ENCODE measurements at regions not wholly inside any gene's neighbourhood (a gene's known extent, or its start where the extent isn't known, plus 50 kb on each side); places are given as distances from the start of the nearest gene placed in this dataset.

DNA sequence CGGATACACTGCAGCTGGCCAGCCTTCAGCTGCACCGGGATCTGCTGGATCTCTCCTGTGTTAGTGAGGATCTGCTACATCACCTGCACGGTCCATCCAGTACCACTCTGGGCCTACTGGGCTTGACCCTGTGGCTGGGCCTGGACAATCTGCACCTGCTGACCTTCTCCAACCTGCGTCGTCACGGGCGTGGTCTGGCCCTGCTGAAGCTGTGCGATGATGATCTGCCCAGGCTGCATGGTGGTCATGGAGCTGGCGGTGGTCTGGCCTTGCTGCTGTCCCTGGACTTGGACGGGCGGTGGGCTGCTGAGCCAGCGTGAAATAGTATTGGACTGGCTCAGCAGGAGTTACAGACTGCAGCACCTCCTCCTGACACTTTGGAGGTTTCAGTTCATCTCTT is 137.1 kb upstream of the GAS1 start:
- no peak for DNase-seq (ENCODE audit: low read depth in 1 of 2, low spot score in 1 of 2)

DNA sequence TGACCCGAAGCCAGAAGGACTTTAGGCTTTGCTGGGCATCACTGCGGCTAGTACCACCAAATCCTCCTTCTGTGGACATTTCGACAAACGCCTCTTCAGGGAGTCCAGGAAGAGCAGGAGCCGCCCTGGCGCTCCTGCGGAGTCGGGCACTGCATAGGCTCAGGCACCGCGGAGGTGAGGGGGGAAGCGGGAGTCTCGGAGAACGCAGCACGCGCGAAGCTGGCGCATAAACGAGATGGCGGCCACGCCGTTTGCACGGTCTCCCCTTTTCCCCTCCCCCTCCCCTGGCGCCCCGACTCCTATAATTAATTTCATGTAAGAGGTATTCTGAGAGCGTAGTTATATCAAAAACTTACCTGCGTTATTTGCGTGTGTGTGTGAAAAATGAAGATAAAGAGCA is 137.8 kb upstream of the GAS1 start:
- DNase-seq (ENCODE audit: low read depth in 1 of 2, low spot score in 1 of 2): no peak

GRCh38 chr9:87085521-87085920 is 138.2 kb upstream of the GAS1 start:
- no peak for DNase-seq (ENCODE audit: low read depth in 1 of 2, low spot score in 1 of 2)

GRCh38 chr9:87086221-87086818 is 139.0 kb upstream of the GAS1 start:
- DNase-seq (ENCODE audit: low read depth in 1 of 2, low spot score in 1 of 2): no peak

GRCh38 chr9:87087197-87087596 is 139.9 kb upstream of the GAS1 start:
- no peak for DNase-seq (ENCODE audit: low read depth in 1 of 2, low spot score in 1 of 2)

- no peak for DNase-seq (ENCODE audit: low read depth in 1 of 2, low spot score in 1 of 2)
These were observed 140.9 kb upstream of the GAS1 start for GRCh38 chr9:87088192-87088591.

GRCh38 chr9:87088621-87089365 is 141.5 kb upstream of the GAS1 start:
- DNase-seq (ENCODE audit: low read depth in 1 of 2, low spot score in 1 of 2): no peak

- DNase-seq (ENCODE audit: low read depth in 1 of 2, low spot score in 1 of 2): no peak
These were observed 142.2 kb upstream of the GAS1 start for GRCh38 chr9:87089506-87089905.

DNA sequence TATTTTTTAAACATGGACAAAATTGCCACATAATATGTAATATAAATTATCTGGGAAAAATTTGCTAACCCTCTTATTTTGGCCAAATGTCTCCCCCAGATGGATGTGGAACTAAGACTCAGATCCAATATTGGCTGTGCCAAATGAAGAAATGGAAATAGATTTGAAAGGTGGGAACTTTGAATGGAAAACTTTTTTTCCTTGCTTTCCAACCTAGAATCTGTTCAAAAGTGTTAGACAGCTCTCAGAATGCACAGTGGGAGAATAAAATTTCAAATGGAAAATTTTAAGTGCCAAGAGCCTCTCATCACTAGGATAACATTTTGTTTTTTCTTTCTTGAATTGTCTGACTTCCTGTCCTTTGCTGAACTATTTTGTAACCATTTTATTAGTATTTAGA is 142.6 kb upstream of the GAS1 start:
- no peak for DNase-seq (ENCODE audit: low read depth in 1 of 2, low spot score in 1 of 2)

DNA sequence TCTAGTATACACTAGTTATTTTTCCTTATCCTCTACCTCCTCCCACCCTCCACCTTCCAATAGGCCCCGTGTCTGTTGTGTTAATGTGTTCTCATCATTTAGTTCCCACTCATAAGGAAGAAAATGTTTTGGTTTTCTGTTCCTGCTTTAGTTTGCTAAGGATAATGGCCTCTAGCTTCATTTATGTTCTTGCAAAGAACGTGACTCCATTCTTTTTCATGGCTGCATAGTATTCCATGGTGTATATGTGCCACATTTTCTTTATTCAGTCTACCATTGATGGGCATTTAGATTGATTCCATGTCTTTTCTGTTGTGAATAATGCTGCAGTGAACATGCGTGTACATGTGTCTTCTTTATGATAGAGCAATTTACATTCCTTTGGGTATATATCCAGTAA is 146.5 kb upstream of the GAS1 start:
- no peak for DNase-seq (ENCODE audit: low read depth in 1 of 2, low spot score in 1 of 2)

DNA sequence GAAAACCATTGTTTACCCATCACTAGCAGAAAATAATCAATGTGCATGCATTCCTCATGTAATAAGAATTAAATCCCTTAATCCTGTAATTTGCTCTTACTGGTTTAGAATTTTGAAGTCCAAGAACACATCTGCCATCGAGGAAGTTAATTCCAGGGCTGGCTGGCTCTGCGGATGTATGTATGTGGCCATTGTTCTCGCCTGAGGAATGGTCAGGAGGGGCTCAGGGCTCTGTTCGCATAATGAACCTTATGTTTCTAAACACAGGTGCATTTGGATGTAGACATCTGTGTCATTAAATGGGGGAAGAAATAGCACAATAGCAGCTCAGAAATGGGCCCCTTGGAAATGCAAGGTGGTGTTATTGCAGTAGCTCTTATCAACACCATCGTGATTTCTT is 148.6 kb upstream of the GAS1 start:
- DNase-seq (ENCODE audit: low read depth in 1 of 2, low spot score in 1 of 2): no peak

DNA sequence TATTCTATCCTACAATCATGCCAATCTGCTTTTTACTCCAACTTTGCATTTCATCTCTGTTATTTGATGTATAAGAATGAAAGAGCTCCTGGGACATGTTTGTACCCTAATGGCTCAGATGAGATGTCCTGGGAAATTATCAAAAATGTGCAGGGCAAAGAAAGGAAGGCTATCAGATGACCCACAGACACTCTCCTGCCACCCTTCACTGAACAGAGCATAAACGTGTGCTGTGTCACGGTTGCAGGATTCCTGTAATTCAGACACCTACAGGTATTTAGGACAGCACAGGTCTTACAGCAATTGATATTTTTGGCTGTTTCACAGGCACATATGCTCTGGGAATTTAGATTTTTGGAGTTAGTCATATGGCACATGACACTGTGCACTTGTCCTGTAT is 149.2 kb upstream of the GAS1 start:
- no peak for DNase-seq (ENCODE audit: low read depth in 1 of 2, low spot score in 1 of 2)

GRCh38 chr9:87097238-87097637 is 149.9 kb upstream of the GAS1 start:
- DNase-seq (ENCODE audit: low read depth in 1 of 2, low spot score in 1 of 2): no peak

GRCh38 chr9:87099407-87099806 is 152.1 kb upstream of the GAS1 start:
- DNase-seq (ENCODE audit: low read depth in 1 of 2, low spot score in 1 of 2): no peak

GRCh38 chr9:87100001-87100400 is 152.7 kb upstream of the GAS1 start:
- no peak for DNase-seq (ENCODE audit: low read depth in 1 of 2, low spot score in 1 of 2)

GRCh38 chr9:87102126-87102525 is 154.8 kb upstream of the GAS1 start:
- no peak for DNase-seq (ENCODE audit: low read depth in 1 of 2, low spot score in 1 of 2)

- no peak for DNase-seq (ENCODE audit: low read depth in 1 of 2, low spot score in 1 of 2)
These were observed 159.8 kb upstream of the GAS1 start for GRCh38 chr9:87107072-87107471.

DNA sequence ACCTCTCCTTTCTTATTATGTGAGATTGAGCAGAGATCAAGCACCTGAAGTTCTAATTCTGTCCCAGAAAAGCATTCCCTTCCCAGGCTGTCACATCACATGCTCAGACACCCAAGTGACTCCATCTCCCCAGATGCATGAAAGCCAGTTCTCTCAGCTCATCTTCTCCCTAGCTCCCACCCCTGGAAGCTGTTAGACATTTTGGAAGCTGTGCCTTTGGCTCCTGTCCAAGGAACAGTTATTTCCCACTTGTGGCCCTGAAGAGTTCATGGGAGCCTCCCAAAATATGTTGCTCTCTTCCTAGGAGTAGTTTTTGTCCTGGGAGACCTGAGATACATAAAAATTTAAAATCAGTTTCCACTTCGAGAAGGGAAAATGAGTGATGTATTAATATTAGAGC is 161.4 kb upstream of the GAS1 start:
- DNase-seq (ENCODE audit: low read depth in 1 of 2, low spot score in 1 of 2): no peak

GRCh38 chr9:87109231-87109631 is 161.9 kb upstream of the GAS1 start:
- DNase-seq (ENCODE audit: low read depth in 1 of 2, low spot score in 1 of 2): no peak

DNA sequence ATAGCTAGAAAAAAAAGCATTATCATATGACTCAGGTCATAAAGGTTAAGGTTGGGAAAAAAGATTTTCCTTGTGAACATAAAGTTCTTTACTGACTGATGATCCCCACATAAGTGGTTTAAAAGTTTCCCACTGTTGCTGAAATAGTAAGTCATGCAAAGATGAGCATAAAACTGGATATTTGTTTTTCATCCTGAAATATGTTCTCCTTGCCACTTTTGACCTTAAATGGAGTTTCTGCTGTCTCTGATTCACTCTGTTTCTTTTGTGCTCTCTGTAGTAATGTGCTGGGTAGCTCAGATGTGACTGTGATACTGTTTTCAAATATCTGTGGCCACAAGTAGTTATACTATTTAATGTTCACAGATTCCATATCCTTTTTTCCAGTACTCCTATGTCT is 162.5 kb upstream of the GAS1 start:
- no peak for DNase-seq (ENCODE audit: low read depth in 1 of 2, low spot score in 1 of 2)

DNA sequence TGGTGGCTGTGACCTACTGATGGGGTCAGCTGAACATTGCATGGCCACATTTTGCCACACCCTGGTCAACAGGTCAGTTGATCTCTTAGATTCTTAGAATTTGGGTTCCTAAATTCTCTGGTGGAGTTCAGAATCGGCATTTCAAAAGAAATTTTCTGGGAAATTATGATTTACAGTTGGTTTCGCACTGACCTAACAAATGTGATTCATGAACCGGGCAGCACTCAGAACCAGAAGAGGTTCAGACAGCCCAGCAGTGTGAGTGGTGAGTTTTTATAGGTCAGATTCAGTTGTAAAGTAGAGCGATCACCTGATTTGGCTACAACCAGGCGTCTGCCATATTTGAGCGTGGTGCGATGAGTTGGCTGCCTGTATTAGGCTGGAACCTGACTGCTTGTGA is 163.7 kb upstream of the GAS1 start:
- no peak for DNase-seq (ENCODE audit: low read depth in 1 of 2, low spot score in 1 of 2)

- DNase-seq (ENCODE audit: low read depth in 1 of 2, low spot score in 1 of 2): no peak
These were observed 165.3 kb upstream of the GAS1 start for GRCh38 chr9:87112656-87113055.

DNA sequence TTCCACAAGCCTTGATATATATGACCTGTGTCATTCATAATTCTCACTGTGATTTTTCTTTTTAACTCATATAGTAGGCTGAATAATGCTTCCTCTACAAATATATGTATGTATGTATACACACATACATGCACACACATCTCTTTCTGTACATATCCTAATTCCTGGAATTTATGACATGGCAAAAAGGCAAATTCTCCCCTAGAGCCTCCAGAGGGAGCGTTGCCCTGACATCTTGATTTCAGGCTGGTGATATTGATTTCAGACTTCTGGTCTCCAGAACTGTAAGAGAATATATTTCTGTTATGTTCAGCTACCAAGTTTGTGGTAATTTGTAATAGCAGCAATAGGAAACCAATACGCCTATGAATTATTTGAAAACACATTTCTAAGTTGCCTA is 166.6 kb upstream of the GAS1 start:
- DNase-seq (ENCODE audit: low read depth in 1 of 2, low spot score in 1 of 2): no peak

All from activated T-helper 1 cell treated with anti-CD3 and anti-CD28 coated beads, Interleukin-2, amount 50 U/mL, for 16 hours (primary cell).